ENCODE measurements at regions not wholly inside any gene's neighbourhood (a gene's known extent, or its start where the extent isn't known, plus 50 kb on each side); places are given as distances from the start of the nearest gene placed in this dataset.
"Not testable (repeated sequence)": the region's sequence is repeated elsewhere in the genome, so short reads cannot be mapped to it uniquely, and the experiment has no call there.

DNA sequence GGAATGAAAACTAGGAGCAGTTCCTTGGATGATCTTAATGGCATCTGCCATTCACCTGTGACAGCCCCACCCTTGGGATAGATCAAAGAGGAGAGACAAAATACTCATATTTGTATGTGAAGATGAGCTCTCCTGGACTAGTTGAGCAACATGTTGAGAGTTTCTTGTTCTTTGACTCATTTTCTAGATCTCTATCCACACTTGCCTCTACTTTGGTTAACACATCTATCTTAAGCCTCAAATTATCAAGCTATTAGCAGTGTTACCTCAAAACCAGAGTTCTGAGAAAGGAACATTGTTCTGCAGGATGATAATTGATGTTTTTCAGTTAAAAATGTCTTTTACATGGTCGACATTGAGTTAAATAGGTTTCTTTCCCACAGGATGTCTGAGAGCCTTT, 94.2 kb upstream of the TEX13D start:
- no peak for DNase-seq

DNA sequence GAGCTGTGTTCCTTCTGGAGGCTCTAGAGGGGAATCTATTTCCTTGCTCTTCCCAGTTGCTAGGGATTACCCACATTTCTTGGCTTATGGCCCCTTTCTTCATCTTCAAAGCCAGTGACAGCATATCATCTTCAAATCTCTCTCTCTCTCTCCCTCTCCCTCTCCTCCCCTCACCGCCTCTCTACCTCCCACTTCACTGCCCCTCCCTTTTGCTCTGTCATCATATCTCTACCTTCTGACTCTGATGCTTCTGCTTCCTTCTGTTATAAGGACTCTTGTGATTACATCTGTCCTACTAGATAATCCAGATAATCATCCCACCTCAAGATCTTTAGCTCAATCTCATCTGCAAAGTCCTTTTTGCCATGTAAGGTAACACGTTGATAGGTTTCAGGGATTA, 93.1 kb upstream of the TEX13D start:
- DNase-seq = no peak

DNA sequence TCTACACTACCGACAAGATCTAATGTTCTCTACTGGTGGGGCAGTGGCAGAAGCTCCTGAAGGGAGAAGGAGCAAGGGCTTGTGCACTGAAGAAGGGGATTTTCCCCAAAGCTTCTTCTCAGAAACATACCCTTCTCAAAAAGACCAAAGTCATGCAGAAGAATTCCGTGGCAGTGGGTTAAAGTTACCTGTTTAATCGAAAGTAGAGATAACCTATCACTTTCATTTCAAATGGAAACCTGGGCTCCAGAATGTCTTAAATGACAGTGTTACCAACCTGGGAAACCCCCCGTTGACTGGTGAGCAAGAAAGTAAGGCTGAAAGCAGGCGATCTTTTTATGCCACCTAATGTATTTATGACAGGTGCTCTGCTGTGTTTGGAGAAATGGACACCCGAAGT, 92.5 kb upstream of the TEX13D start:
- DNase-seq = no peak

DNA sequence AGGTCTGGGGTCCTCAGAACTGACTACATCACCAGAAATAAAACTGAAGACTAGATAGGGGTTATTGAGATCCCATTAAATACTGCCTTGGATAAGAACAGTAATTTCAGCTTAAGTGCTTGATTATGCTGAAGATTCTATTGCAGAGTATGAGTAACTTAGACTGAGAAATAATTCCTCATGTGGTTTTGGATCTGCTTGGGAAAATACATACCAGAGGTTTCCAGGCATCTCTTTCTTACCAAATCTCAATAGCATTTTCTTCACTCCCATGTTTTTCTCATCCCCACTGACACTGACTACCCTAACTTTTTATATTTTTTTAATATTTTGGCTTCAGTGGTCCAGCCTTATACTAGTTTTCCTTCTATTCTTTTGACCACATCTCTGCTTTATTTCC, 92.0 kb upstream of the TEX13D start:
- no peak for DNase-seq

DNA sequence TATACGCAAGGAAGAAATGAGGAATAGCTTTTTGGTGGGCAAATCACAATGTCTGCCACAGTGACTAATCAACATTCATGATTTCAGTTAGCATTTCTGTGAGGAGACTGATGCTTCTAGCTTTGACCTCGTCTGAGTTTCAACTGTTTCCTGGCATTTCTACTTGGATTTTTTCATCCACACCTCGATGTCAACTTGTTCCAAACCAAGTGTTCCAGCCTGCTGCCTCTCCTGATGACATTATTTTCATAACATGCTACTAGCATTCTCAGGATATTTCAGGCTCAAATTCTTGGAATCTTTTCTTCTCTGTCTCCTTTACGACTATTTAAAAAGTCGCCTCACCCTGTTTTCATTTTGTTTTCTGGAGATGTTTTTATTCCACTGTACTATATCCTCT, 90.3 kb upstream of the TEX13D start:
- DNase-seq = no peak

DNA sequence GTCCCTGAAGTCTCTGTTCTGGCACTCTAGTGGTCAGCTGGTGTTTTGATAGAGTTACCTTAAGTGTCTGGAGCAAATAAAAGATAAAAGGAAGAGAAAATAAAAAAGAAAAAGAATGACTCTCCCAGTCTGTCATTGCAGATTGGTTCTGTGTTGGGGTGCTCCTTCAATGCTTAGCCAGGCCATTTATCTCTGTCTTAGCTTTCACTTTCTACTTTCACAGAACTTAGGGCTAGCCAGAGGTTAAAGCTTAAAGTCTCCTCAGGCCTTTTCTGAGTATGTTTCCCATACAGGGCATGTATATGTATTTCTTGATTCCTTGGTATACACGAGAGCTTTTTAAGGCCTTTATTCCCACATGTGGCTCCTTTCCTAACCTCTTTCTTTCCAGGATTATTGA, 83.1 kb upstream of the TEX13D start:
- DNase-seq = no peak

DNA sequence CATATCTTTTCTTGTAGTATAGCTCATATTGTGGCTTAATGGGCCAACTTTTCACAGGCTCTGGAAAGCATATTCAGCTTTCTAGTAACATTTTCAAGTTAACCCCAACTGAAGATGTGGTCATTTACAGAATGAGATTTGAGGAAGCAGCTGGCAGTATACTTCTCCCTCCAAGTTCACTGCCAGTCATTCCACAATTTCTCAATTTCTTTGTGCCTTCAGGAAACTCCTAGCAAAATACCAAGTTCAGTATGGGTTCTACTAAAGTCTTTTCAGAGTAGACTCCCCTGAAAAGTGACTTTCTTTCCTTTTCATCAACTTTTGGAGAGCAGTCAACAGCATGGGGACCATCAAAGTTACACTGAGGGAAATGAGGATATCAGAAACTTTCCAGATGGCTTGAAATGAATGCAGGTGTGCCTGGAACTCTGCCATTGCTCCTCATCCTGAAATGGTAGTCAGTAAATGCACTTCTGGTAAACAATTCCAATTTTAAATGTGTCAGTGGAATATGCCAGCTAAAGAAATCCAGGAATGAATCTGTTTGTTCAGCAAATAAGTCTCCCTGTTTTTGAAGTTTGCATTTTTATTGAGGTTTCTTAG, 81.5 kb upstream of the TEX13D start:
- DNase-seq = no peak

DNA sequence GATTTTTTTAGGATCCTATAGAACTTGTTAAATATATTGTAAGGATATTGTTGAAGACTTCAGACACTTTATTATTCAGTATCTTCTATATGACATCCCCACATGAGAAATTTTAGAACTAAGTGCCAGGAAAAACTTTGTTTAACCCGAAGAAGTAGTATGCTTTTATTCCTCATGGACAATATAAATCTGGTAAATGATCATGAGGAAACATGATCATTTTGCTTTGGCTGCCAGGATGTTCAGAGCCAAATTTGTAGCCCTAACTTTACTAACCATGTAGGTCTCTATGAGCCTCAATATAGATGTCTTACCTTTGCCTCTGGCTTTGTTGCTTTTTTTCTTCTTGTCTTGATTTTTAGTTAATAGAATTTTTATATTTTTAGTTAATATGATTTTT, 77.8 kb upstream of the TEX13D start:
- DNase-seq = no peak

DNA sequence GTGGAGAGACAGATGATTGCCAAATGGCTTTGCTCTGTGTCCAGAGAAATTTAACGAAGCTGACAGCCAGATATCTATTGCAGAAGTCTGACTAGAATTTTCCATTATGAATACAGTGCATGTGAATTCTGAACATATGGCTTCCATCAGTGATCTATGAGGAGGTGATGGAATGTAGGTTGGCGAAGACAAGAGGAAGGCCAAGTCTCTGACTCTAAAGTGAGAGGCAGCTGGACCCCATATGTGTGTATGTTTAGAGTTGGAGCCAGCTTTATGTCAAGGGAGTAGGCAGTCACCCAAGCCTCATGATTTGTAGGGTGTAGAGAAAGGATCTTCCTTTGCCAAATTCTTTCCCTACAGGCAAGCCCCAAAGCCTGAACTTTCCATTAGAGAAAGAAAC, 76.2 kb upstream of the TEX13D start:
- no peak for DNase-seq

DNA sequence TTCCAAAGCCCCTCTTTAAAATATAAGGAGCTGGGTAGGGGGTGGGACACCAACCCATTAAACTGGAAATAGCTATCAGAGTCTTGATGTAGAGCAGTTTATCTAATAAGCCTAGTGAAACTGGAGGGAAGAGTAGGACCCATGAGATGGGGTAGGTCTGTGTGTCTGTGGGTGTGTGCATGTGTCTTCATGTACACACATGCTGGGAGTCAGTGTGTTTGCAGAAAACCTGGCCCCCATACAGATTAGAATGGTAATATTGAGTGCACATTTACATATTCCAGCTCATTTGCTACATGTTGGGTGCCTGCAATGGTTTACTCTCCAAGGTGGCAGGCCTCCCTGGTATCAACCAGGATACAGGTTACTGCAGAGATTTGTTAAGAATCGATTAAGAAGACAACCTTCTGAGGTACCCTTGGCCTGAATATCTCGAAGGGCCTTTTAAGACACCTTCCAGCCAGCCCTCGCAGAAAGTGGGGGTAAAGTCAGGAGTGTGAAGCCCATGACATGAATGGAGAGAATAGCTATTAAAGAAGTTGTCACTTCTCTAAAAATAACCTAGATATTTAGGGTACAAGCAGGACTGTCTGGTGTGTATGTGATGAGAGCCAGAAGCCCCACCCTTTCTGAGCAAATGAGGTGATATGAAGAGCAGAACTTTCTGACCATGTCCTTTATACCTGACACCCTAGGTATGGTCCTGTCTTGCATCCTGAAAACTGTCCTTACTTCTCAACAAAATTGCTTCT, 75.7 kb upstream of the TEX13D start:
- no peak for DNase-seq

DNA sequence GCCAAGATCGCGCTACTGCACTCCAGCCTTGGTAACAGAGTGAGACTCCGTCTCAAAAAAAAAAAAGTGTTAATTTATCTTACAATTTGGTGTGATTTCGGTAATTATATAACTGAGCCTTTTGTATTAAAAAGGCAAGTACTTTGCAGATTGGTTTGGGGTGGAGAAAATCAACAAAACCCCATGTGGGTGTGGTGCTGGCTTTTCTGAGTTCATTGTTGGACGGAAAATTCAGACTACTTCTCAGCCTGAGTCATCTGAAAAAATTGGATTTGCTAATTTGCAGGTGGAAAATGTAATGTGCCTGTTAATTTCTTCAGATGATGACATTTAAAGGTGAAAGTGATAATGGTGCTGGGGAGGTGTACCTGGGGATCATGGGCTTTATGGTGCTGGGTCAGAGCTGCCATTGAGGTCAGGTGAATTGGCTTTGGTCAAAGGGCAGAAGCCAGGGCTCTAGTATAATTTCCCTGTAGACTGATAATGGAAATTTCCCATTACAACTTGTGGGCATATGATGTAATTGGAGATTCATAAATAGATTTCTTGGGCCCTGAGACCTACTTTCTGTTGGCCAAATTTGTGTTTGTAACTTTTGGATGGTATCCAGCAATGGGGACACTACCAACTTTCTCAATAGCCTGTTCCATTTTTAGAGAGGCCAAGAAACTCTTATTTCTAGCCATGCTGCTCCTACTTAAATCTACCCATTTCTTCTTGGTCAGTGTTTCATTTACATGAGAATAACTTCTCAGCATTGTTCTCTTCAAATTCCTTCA, 74.3 kb upstream of the TEX13D start:
- DNase-seq = no peak

DNA sequence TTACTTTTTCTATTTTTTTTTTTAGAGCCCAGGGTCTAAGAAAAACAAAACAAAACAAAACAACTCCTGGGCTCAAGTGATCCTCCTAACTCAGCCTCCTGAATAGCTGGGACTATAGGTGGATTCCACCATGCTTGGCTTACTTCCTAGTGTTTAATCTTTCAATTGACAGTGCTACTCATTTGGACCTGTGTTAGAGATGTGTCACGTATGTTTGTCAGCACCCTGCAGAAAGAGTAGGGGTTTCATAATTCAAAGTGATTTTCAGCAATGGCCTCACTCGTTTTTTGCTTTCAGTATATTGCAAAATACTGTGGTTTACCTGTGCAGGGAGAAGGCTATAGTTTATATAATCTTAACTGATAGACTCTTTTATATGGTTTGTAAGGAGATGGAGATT, 71.6 kb upstream of the TEX13D start:
- no peak for DNase-seq

DNA sequence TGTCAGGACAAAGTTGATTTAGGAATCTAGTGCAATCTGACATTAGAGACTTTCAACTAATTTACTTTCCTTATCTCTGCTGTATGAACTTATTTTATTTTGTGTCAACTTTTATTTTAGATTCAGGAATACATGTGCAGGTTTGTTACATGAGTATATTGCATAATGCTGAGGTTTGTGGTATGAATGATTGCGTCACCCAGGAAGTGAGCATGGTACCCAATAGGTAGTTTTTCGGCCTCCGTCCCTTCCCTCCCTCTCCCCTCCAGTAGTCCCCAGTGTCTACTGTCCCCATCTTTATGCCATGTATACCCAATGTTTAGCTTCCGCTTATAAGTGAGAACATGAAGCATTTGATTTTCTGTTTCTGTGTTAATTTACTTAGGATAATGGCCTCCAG, 68.7 kb upstream of the TEX13D start:
- DNase-seq = no peak

DNA sequence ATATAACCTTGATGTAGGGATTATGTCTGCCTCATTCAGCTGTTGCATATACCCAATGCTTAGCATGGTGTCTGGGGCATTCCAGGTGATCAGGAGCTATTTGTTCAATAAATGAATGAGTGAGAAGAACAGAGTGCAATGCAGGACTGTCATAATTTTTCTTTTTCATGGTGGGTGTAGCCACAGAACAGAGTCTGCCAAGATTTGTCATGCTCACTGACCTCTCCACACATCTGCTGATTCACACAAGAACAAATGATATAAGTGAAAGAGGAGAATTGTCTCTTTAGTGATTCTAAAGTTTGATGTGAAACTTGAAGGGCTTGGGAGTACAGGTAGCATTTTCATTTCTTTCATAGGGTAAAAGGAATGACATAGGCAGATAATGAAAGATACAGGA, 64.4 kb upstream of the TEX13D start:
- DNase-seq = no peak

DNA sequence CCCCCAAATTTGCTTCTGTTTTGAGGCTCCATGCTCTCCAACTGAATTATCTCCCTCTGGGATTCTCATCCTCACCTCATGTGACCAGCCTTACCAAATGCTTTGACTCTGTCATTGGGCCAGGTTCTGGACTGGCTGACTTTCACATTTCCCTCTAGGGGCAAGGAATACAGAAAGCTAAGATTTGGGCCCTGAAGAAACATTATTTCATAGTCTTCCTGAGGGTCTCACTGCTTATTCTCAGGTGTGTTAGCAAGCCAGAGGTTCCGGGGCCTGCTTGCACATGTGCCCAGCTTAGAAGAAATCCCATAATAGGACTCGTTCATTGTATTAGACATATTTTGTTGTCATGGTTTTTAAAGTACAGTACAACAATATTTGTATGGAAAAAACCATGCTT, 62.6 kb upstream of the TEX13D start:
- no peak for DNase-seq

DNA sequence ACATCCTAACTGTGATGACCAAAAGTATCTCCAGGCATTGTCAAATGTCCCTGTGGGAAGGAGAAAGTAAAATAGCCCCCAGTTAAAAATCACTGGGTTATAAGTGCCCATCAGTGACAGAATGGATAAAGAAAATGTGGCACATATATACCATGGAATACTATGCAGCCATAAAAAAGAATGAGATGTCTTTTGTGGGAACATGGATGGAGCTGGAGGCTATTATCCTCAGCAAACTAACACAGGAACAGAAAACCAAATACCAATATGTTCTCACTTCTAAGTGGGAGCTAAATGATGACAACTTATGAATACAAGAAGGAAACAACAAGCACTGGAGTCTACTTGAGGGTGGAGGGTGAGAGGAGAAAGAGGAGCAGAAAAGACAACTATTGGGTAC, 60.9 kb upstream of the TEX13D start:
- DNase-seq = not testable (repeated sequence)

DNA sequence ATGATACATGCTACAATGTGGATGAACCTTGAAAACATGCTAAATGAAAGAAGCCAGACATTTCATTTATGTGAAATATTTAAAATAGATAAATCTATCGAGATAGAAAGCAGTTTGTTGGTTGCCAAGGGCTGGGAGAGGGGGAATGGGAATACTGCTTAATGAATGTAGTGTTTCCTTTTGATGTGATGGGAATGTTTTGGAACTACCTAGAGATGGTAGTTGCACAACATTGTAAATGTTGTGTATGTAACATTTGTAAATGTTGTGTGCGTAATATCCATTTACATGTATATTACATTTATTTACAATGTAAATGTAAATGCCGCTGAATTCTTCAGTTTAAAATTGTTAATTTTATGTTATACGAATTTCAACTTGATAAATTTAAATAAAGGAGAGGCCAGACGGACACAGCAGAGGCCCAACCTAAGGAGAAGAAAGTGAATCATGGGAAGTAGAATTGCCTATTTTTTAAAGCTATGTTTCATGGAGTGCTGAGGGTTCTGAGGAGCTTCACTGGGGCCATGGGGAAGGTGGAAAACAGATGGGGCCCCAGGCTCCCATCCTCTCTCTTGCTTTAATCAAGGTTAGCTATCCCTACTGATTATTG, 60.0 kb upstream of the TEX13D start:
- no peak for DNase-seq

DNA sequence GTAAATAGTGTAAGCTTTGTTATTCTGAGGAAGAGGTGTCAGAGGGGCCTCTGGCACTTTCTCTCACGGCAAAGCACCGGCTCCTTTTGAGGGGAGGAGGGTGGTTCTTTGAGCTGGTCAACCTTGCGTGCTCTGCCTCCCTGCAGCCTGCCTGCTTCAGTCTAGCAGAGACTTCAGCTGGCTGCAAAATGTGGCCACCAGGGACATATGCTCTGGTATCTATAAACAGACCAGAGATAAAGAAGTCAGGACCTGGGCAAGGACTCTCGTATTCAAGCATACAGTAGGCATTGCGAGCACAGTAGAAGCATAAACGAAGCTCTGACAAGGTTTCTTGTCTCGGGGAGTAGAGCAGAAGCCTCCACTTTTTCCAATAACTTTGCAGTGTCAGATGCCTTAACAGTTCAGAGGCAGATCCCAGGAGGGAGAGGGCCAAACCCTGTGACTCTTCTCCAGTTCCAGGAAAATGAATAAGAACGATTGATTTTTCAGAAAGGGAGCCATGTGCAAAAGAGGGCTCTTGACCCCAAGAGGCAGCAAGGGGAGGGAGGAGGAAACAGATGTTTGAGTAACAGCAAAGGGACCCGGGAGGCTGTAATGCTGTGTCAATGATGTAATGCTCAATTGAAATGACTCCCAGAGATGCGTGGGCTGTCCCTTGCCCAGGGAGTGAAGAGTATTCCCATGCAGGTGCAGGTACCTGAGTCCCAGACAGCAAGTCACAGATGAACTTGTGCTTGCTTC, 57.9 kb upstream of the TEX13D start:
- DNase-seq = no peak

DNA sequence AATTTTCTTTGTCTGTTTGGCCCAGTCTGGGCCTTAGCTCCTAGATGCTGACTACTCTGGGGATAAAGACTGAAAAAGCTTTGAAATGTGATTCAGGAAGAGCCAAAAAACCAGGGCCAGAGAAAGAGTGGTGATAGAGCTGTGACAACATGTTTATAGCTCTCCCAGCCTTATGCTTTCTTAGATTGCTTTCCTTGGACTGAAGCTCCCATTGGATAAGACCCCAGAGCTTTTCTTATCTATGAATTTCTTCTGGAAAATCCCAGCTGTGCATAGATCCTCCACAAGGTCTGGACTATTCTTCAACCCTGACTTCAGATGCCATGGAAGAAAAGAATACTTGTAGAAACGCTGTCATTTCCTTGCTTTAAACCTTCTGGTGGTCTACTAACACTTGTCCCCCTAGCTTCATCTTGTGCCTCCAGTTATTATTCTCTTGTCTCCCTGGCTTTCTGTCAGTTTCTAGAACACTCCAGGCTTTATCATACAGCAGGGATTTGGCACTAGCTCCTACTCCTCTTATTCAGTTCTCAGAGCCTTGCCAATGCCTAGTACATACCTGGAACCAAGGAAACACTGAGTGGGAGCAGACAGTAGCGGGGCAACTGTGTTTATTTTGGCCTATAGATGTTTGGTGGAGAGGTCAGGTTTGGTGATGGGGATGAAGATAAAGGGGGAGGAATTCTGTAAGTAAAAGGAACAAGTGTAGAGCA, 57.1 kb upstream of the TEX13D start:
- no peak for DNase-seq

DNA sequence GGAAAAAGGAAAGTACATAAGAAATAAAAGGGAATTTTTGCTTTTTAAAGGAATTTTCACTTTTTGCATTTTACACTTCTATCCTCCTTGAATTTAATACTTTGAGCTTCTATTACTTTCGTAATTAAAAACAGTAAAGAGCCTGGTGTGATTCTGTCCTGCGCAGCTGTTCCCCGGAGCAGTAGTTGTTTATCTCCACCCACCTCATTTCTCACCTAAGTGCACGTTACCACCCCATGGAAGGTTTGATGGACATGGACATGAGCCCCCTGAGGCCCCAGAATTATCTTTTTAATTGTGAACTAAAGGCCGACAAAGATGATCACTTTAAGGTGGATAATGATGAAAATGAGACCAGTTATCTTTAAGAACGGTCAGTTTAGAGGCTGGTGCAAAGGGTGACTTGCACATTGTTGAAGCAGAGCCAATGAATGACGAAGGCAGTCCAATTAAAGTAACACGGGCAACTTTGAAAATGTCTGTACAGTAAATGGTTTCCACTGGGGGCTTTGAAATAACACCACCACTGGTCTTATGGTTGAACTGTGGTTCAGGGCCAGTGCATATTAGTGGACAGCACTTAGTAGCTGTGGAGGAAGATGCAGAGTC, 52.1 kb upstream of the TEX13D start:
- no peak for DNase-seq

DNA sequence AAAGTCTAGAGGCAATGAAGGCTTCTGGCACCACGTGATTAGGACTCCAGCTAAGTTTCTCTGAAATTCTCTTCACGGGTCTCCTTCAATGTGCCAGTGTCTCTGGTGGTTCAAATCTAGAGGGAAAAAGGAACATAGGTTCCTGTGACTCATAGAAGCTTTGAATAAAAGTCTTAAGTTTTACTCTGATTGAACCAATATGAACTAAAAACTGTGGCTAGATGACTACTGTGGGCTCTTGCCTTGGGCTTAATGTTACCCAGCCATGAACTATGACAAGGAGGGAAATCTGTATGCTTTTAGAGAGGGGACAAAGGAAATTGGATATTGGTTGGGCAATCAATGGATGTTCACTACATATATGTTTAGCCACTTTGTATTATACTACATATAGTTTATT, 49.9 kb upstream of the TEX13D start:
- no peak for DNase-seq

Data from SHP77 (cell line).